Stimulated activated CD8-positive, alpha-beta memory T cell treated with anti-CD3 and anti-CD28 coated beads, Interleukin-4, amount 100 ng/mL, for 1 hour (primary cell): ENCODE measurements at regions not wholly inside any gene's neighbourhood (a gene's known extent, or its start where the extent isn't known, plus 50 kb on each side); places are given as distances from the start of the nearest gene placed in this dataset.
"Not testable (repeated sequence)": the region's sequence is repeated elsewhere in the genome, so short reads cannot be mapped to it uniquely, and the experiment has no call there.

Experiments used
- DNase-seq, 2 donors: peaks; one replicate each; pipeline ENCODE4 v3.0.0-alpha.2; 2020; ENCODE audit warnings: low read depth in 2 of 2, low spot score in 1 of 2

DNA sequence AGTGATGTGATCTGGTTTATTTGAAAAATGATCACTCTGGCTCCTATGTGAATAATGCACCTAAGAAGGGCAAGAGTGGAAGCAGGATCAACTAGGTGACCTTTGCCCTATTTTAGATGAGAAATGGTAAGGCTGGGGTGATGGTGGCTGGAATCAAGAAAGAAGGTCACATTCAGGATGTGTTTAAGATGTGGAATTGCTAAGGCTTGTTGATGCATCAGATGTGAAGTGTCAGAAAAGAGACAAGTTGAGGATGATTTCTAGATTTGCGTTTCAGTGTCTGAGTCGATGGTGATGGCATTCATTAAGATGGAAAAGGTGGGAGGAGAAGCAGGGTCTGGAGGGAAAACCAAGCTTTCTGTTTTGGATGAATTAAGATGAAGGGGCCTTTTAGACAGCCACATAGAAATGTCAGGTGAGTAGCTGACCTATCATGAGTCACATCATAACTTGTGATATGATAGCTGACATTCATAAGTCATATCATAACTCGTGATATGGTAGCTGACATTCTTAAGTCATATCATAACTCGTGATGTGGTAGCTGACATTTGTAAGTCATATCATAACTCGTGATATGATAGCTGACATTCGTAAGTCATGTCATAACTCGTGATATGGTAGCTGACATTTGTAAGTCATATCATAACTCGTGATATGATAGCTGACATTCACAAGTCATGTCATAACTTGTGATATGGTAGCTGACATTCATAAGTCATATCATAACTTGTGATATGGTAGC is 101.2 kb upstream of the SEC11C start:
- no peak for DNase-seq

DNA sequence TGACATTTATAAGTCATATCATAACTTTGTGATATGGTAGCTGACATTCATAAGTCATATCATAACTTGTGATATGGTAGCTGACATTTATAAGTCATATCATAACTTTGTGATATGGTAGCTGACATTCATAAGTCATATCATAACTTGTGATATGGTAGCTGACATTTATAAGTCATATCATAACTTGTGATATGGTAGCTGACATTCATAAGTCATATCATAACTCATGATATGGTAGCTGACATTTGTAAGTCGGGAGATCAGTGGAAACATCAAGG is 100.7 kb upstream of the SEC11C start:
- not testable (repeated sequence) for DNase-seq

- no peak for DNase-seq
These were observed 100.2 kb upstream of the SEC11C start for GRCh38 chr18:59039449-59039848.

GRCh38 chr18:59040770-59041148 is 98.9 kb upstream of the SEC11C start:
- no peak for DNase-seq

GRCh38 chr18:59041296-59041695 is 98.4 kb upstream of the SEC11C start:
- DNase-seq, result no peak

- no peak for DNase-seq
These were observed 97.6 kb upstream of the SEC11C start for GRCh38 chr18:59041819-59042815.

DNA sequence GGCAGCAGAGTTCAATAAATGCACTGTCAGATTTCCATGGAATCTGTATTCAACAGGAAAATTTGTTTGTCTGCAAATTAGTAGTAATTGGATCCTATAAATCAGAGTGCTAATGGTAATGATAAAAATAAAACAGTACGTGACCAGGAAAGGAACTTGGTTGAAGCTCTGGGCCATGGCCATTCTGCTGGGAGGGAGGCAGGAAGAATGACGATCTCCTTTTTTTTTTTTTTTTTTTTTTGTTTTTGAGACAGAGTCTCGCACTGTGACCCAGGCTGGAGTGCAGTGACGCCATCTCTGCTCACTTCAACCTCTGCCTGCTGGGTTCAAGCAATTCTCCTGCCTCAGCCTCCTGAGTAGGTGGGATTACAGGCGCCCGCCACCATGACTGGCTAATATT is 94.8 kb upstream of the SEC11C start:
- no peak for DNase-seq

DNA sequence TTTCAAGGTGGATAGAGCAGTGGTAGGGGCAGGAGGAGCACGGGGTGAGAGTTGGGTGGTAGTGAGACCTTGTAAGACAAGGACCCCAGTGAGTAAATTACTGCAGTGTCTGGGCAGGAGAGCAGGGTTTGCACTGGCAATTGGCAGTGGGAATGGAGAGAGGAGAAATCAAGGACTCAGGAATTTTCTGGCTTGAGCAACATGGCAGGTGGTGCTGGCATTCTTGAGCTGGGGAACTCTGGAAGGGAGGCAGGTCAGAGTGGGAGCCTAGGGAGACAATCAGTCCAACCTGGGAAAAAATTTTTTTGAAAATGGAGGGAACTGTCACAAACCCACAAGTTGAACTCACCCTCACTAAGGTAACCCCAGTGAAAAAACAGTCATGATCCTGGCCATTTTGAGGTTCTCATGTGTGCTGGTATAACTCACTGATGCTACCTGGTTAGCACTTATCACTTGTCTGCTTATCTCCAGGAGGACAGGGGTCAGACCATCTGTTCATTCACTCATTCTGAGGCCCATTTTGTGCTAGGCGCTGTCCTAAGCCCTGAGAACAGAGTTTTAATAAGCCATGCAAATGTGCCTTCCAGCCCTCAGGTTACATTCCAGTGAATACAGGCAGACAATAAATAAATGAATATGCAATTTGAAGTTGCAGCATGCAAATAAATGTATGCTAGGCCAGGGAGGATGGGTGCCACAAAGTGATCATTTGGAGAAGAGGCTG is 92.2 kb upstream of the SEC11C start:
- DNase-seq, result no peak

GRCh38 chr18:59048048-59048363 is 91.7 kb upstream of the SEC11C start:
- no peak for DNase-seq

DNA sequence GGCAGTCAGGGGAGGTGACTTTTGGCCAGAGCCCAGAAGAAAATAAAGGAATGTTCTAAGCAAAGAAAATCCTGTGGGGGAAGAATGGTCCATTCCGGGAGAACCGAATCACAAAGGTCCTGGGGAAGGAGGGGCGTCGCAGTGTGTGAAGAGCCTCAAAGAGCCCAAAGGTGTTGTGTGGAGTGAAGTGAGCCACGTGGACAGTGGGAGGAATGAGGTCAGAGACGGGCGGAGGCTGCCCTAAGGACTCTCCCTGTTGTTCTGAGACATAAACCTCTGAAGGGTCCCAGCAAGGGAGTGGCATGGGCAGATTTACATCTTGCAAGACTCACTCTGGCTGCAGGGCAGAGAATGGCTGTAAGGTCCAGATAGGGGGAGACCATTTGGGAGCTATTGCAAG is 91.3 kb upstream of the SEC11C start:
- no peak for DNase-seq

GRCh38 chr18:59049721-59050660 is 89.7 kb upstream of the SEC11C start:
- DNase-seq, result no peak

GRCh38 chr18:59050661-59051057 is 89.0 kb upstream of the SEC11C start:
- DNase-seq, result no peak

DNA sequence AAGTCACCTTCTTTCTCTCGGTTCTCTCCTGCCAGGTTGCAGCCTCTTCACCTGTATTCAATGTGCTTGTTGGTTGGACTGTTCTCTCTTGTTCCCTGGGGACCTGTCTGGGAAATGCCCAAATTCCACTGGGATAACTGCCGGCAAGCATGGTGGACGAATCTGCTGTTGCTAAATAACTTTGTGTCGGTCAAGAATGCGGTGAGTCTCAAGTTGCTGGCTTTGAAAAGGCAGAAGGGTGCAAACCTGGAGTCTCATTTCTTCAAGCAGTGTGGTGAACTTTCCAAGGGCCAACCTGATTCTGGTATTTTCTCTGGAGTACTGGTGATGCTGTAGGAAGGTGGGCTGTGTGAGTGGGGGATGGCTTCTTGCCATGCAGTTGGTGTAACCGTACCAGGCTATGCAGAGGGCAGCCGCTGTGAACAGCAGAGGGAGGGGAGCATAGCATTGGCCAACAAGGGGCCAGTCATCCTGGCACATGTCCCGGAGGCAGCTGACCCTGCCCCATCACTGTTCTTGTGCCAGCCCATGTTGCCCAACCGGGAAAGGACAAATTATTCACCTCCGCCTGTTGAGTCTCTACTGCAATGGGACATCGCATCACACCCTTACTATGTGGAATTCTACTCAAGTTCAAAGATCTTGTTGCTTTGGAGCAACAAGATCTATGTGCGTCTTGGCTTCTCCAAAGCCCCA is 88.1 kb upstream of the SEC11C start:
- DNase-seq, result no peak

DNA sequence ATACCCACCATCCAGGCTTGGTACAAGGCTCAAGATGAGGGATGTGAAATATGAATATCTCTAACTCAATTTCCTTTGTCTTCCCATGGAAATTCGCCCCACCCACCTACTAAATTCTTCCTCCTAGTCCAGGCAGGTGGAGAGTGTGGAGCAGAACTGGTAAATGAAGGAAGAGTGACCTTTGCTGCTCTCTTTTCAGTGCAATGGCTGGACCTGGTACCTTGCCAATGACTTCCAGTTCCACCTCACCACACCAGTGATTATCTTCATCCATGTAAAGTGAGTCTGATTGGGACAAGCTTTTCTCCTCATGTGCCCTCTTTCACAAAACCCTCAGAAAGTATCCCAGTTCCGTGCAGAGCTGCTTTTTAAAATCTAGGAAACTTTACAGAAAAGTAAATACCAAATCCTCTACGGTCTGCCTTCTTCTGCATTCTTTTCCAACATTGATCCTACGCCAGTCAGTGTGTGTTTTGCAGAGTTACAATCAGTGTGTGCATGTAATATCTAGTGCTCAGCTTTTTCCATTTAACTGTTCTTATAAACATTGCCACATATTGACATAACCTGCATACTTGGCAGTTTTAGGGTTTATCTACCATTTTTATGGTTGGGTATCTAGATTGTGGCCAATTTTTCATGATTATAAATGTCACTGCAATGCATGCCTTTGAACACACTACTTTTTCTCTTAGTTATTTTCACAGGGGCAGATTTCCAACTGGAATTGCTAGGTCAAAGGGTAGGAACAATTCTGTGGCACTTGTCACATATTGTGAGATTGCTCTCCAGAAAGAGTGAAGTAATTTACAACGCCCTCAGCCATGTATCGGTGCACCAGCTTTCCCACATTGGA is 86.5 kb upstream of the SEC11C start:
- DNase-seq, result no peak

- DNase-seq, result no peak
These were observed 85.0 kb upstream of the SEC11C start for GRCh38 chr18:59054496-59055287.

DNA sequence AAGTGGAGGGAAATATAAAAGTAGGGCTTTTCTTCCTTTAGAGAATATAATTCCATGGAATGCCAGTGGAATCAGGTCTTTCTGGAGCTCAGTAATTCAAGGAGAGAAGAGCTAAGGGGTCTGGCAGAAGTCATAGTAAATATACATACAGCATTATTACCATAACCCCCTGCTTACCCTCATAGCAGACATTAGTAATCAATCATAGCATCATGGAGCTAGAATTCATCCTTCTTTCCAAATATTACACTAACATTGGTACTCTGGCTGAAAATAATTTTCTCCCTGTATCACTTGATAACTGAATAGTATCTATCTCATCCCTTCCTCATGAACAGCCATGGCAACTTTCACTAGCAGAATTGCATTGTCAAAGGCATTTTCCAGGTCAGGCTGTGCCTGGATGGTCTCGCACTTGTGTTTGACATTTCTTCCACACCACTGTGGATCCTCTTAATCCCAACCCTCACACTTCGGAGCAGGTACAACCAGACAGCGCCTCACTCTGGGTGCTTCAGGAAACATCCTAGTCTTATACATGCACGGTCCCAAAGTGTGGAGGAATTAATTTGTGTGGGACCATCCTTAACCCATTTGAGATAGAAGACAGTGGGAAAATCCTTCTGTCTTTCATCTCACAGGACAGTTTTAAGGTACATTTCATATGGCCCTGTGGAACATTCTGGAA is 84.2 kb upstream of the SEC11C start:
- no peak for DNase-seq

DNA sequence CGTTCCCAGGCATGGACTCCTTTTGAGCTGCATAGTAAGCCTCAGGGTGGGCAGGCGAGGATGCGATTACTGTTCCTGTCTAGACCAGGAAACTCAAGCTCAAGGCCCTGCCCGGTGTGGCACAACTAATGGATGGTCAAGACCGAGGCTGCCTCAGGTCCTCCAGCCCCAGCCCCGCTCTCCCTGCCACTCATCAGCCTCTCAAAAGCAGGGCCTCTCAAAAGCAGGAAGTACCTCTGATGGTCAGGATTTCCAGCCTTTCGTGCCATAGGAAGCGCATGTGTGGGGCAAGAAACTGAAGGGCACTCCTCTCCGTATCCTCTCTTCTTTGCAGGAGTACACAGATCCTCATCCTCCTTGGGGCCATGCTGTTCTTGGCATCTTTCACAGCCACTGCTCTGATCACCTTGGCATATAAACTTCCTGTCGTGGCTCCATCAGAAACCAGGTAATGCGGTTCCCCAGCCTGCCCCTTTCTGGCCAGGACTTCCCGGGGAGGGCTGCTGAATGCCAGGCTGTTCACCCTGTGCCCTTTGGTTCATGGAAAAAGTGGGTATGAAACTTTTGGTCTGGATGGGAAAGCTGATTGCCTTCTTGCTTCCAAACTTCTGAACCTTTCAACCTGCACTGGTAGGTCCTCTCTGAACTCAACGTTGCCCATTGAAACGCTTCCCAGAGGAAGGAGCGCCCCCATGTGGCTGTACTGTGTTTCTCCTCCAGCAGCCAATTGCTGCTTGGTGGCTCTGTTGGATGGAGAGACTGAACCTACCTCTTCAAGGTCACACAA is 82.8 kb upstream of the SEC11C start:
- DNase-seq, result no peak
